ENCODE measurements at regions not wholly inside any gene's neighbourhood (a gene's known extent, or its start where the extent isn't known, plus 50 kb on each side); places are given as distances from the start of the nearest gene placed in this dataset.
"Not testable (repeated sequence)": the region's sequence is repeated elsewhere in the genome, so short reads cannot be mapped to it uniquely, and the experiment has no call there.

GRCh38 chr10:3253974-3254373 is 81.4 kb upstream of the PITRM1 start:
- not testable (repeated sequence) for DNase-seq

- no peak for DNase-seq
These were observed 78.6 kb upstream of the PITRM1 start for GRCh38 chr10:3251172-3251571.

- DNase-seq: no peak
These were observed 76.8 kb upstream of the PITRM1 start for GRCh38 chr10:3249307-3249889.

- DNase-seq: no peak
These were observed 76.1 kb upstream of the PITRM1 start for GRCh38 chr10:3248526-3249306.

- DNase-seq: no peak
These were observed 72.8 kb upstream of the PITRM1 start for GRCh38 chr10:3245395-3245794.

- no peak for DNase-seq
These were observed 69.5 kb upstream of the PITRM1 start for GRCh38 chr10:3241967-3242650.

- DNase-seq: no peak
These were observed 68.8 kb upstream of the PITRM1 start for GRCh38 chr10:3241274-3241921.

- no peak for DNase-seq
These were observed 67.6 kb upstream of the PITRM1 start for GRCh38 chr10:3239920-3240894.

GRCh38 chr10:3239066-3239919 is 66.7 kb upstream of the PITRM1 start:
- peak; percentile 71 to 73 for DNase-seq

- DNase-seq: no peak
These were observed 65.7 kb upstream of the PITRM1 start for GRCh38 chr10:3238115-3238871.

GRCh38 chr10:3237530-3237929 is 64.9 kb upstream of the PITRM1 start:
- no peak for DNase-seq

- DNase-seq: no peak
These were observed 64.2 kb upstream of the PITRM1 start for GRCh38 chr10:3236644-3237404.

- no peak for DNase-seq
These were observed 63.5 kb upstream of the PITRM1 start for GRCh38 chr10:3235996-3236510.

- DNase-seq: no peak
These were observed 62.8 kb upstream of the PITRM1 start for GRCh38 chr10:3235395-3235794.

GRCh38 chr10:3233486-3233990 is 61.0 kb upstream of the PITRM1 start:
- no peak for DNase-seq

GRCh38 chr10:3231951-3232730 is 59.6 kb upstream of the PITRM1 start:
- DNase-seq: no peak

- no peak for DNase-seq
These were observed 57.2 kb upstream of the PITRM1 start for GRCh38 chr10:3229815-3230214.

- no peak for DNase-seq
These were observed 56.0 kb upstream of the PITRM1 start for GRCh38 chr10:3228629-3228945.

All from stimulated activated CD4-positive, alpha-beta T cell treated with anti-CD3 and anti-CD28 coated beads, Interleukin-2, amount 100 ng/mL, for 48 hours (primary cell).